Rectal smooth muscle tissue (tissue), 1 donor: ENCODE measurements at regions not wholly inside any gene's neighbourhood (a gene's known extent, or its start where the extent isn't known, plus 50 kb on each side); places are given as distances from the start of the nearest gene placed in this dataset.
"Not testable (repeated sequence)": the region's sequence is repeated elsewhere in the genome, so short reads cannot be mapped to it uniquely, and the experiment has no call there.

ENCODE experiments used
- H3K27ac ChIP-seq: one replicate; pipeline ENCODE4 v1.7.0; 2013; ENCODE audit warnings: low read depth, low read length, inconsistent platforms
- H3K27me3 ChIP-seq: one replicate; pipeline ENCODE4 v1.7.0; 2013; ENCODE audit warnings: low read length; ENCODE audit not compliant: control insufficient read depth, insufficient read depth
- H3K36me3 ChIP-seq: one replicate; pipeline ENCODE4 v1.7.0; 2013; ENCODE audit warnings: low read length; ENCODE audit not compliant: control insufficient read depth, insufficient read depth
- H3K4me1 ChIP-seq: one replicate; pipeline ENCODE4 v1.7.0; 2013; ENCODE audit warnings: low read length; ENCODE audit not compliant: control insufficient read depth, insufficient read depth
- H3K4me3 ChIP-seq: one replicate; pipeline ENCODE4 v1.7.0; 2013; ENCODE audit warnings: low read length
- H3K9ac ChIP-seq: one replicate; pipeline ENCODE4 v1.7.0; 2013; ENCODE audit warnings: low read length

GRCh38 chr4:155450676-155451075, 73.9 kb upstream of the MAP9 start:
- no peaks in the 10 kb centered on the region for H3K36me3 ChIP-seq
- no peaks in the 10 kb centered on the region for H3K4me1 ChIP-seq
- no peak overlapping the region for H3K9ac ChIP-seq
- no peaks in the 10 kb centered on the region for H3K27me3 ChIP-seq
- no peak overlapping the region for H3K4me3 ChIP-seq
- no peak overlapping the region for H3K27ac ChIP-seq

- Histone ChIP-seq H3K4me3 (no peak overlapping the region), H3K27ac (no peak overlapping the region), H3K4me1 (peaks cover 4% of the 10 kb centered on the region), H3K36me3 (no peaks in the 10 kb centered on the region), H3K9ac (no peak overlapping the region), H3K27me3 (no peaks in the 10 kb centered on the region)
These were observed 68.5 kb upstream of the MAP9 start for GRCh38 chr4:155445306-155445705.

DNA sequence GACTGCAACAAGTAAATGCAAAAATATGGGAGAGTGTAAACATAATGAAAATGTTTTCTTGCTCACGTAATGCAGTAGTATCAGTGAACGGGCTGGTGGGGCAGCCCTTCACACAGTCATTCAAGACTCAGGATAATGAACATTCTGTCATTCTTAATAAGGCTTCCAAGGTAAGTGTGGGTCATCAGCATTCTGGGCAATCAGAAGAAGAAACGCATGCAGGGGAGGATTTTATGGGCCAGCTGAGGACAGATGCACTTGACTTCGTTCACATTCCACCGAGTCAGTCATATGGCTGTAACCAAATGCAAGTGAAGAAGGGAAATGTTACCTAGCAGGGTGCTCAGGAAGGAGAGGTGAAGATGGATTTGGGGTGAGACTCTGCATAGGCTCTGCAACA, 68.0 kb upstream of the MAP9 start:
- no peak overlapping the region for H3K9ac ChIP-seq
- H3K27me3 ChIP-seq = no peaks in the 10 kb centered on the region
- H3K4me1 ChIP-seq = peaks cover 4% of the 10 kb centered on the region
- no peak overlapping the region for H3K4me3 ChIP-seq
- H3K27ac ChIP-seq = no peak overlapping the region
- no peaks in the 10 kb centered on the region for H3K36me3 ChIP-seq

- peak overlapping the region; percentile 9 for H3K27ac ChIP-seq
- H3K27me3 ChIP-seq = no peaks in the 10 kb centered on the region
- peak overlapping the region; percentile 25 for H3K4me3 ChIP-seq
- no peaks in the 10 kb centered on the region for H3K36me3 ChIP-seq
- H3K9ac ChIP-seq = no peak overlapping the region
- peaks cover 4% of the 10 kb centered on the region for H3K4me1 ChIP-seq
These were observed 65.7 kb upstream of the MAP9 start for GRCh38 chr4:155442267-155443105.

GRCh38 chr4:155441475-155441874, 64.7 kb upstream of the MAP9 start:
- H3K4me1 ChIP-seq = peaks cover 4% of the 10 kb centered on the region
- no peak overlapping the region for H3K27ac ChIP-seq
- H3K4me3 ChIP-seq = no peak overlapping the region

GRCh38 chr4:155439760-155440159, 63.0 kb upstream of the MAP9 start:
- H3K27me3 ChIP-seq, H3K9ac ChIP-seq, H3K27ac ChIP-seq, H3K36me3 ChIP-seq, H3K4me3 ChIP-seq, H3K4me1 ChIP-seq: not testable (repeated sequence)

More at GRCh38 chr4:155441475-155441874, 64.7 kb upstream of the MAP9 start:
- H3K9ac ChIP-seq = no peak overlapping the region
- H3K36me3 ChIP-seq = no peaks in the 10 kb centered on the region
- H3K27me3 ChIP-seq = no peaks in the 10 kb centered on the region

- no peak overlapping the region for H3K9ac ChIP-seq
- no peak overlapping the region for H3K4me3 ChIP-seq
- no peak overlapping the region for H3K27ac ChIP-seq
- no peaks in the 10 kb centered on the region for H3K27me3 ChIP-seq
- no peaks in the 10 kb centered on the region for H3K36me3 ChIP-seq
- H3K4me1 ChIP-seq = no peaks in the 10 kb centered on the region
These were observed 58.1 kb upstream of the MAP9 start for GRCh38 chr4:155434904-155435303.

- H3K9ac ChIP-seq = no peak overlapping the region
- no peak overlapping the region for H3K4me3 ChIP-seq
- H3K36me3 ChIP-seq = no peaks in the 10 kb centered on the region
- H3K4me1 ChIP-seq = no peaks in the 10 kb centered on the region
- no peaks in the 10 kb centered on the region for H3K27me3 ChIP-seq
- H3K27ac ChIP-seq = no peak overlapping the region
These were observed 57.6 kb upstream of the MAP9 start for GRCh38 chr4:155434366-155434765.

GRCh38 chr4:155433636-155434360, 57.0 kb upstream of the MAP9 start:
- no peak overlapping the region for H3K27ac ChIP-seq
- H3K4me1 ChIP-seq = no peaks in the 10 kb centered on the region
- no peak overlapping the region for H3K9ac ChIP-seq
- H3K4me3 ChIP-seq = no peak overlapping the region
- no peaks in the 10 kb centered on the region for H3K36me3 ChIP-seq
- no peaks in the 10 kb centered on the region for H3K27me3 ChIP-seq

DNA sequence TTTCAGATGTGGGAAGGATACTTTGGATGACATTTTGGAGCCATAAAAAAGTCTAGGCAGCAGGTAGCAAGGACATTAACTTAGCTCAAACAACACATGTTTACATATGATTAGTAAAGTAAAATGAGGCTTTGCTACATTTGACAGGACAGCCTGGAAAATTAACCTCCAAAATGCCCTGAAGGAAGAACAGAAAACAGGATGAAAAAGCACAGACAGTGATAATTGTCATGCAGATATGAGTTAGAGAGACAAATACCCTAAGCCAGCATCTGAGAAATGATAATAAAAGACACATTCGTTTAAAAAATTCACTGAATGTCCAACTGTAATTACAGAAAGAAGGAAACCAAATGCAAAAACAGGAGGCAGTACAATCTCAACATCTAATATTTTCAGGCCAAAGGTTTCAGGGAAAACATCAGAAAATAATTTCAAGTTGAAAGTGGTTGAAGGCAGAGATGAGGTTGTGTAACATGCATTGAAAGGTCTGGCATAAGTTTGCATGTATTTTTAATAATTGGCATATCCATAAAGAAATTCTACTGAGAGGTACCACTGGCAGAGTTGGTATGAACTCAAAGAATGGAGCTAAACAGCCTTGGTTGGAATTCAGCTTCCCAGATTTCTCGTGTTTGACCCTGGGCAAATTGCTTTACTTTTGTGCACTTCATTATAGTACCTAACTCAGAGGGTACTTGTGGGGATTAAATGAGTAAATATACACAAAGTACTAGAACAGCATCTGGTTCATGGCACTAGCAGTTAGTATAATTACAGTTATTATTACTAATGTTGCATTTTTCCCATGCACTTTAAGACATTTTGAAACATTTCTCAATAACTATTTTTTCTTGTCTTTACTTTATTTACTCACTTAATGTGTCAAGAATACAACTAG, 54.4 kb upstream of the MAP9 start:
- H3K4me3 ChIP-seq = no peak overlapping the region
- H3K36me3 ChIP-seq = no peaks in the 10 kb centered on the region
- H3K9ac ChIP-seq = no peak overlapping the region
- no peaks in the 10 kb centered on the region for H3K4me1 ChIP-seq
- H3K27ac ChIP-seq = no peak overlapping the region
- H3K27me3 ChIP-seq = no peaks in the 10 kb centered on the region

DNA sequence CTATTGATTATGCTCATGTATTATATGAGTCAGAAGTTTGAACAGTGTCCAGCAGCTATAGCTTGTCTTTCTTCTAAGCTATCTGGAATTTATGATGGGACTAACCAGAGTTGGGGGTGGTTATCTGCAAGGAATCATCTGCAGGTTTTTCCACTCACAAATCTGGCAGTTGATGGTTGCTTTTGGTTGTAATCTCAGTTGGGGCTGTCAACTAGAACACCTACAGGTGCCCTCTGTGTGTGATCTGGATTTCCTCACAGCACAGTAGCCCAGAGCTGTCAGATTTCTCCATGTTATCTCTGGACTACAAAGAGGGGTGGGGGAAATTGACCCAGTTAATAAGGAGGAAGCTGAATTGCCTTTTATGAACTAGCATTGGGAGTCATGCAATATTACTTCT, 51.4 kb upstream of the MAP9 start:
- H3K4me1 ChIP-seq = no peaks in the 10 kb centered on the region
- H3K4me3 ChIP-seq = no peak overlapping the region
- no peaks in the 10 kb centered on the region for H3K27me3 ChIP-seq
- no peak overlapping the region for H3K9ac ChIP-seq
- no peaks in the 10 kb centered on the region for H3K36me3 ChIP-seq
- H3K27ac ChIP-seq = no peak overlapping the region

DNA sequence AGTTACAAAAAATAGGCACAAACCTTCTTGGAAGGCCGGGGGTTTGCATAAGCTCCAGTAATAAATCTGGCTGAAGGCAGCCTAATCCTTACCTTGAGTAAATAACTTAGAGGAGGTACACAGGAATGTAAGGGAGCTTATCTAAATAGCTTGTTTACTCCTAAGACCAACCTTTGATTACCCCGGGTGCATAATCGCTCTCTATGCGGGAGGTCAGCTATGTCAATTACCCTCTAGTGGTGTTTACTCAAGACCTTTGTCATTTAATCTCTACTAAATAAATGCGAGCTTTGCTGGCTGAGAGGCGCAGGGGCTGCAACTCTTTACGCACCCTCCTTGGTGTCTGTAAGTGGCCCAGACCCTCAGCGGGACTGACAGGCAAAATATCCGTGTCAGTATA, 50.2 kb upstream of the MAP9 start:
- Histone ChIP-seq H3K4me3 (no peak overlapping the region), H3K9ac (no peak overlapping the region)

More for the DNA sequence above, 50.2 kb upstream of the MAP9 start:
- Histone ChIP-seq H3K4me1 (no peaks in the 10 kb centered on the region), H3K27ac (no peak overlapping the region), H3K36me3 (no peaks in the 10 kb centered on the region), H3K27me3 (no peaks in the 10 kb centered on the region)
